ENCODE measurements at regions not wholly inside any gene's neighbourhood (a gene's known extent, or its start where the extent isn't known, plus 50 kb on each side); places are given as distances from the start of the nearest gene placed in this dataset.

DNA sequence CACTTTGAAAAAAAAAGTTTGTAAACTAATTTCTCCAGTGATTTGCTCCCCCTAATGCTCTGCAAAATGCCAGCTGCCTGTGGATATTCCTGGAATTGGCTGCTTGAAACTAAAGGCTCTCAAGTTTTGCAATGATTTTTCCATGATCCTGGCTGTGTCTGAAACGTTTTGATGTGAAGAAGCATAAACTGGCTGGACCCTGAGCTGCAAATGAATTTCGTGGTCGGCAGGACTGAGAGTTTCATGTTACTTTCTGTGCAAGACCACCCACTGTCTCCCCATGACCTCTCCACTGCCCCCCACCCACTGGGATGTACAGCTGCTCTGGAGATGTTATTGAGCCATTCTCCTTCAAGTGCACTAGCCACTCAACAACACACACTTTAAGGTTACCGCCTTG lies 171.3 kb upstream of the SSTR4 start:
- DNase-seq, result no peak

DNA sequence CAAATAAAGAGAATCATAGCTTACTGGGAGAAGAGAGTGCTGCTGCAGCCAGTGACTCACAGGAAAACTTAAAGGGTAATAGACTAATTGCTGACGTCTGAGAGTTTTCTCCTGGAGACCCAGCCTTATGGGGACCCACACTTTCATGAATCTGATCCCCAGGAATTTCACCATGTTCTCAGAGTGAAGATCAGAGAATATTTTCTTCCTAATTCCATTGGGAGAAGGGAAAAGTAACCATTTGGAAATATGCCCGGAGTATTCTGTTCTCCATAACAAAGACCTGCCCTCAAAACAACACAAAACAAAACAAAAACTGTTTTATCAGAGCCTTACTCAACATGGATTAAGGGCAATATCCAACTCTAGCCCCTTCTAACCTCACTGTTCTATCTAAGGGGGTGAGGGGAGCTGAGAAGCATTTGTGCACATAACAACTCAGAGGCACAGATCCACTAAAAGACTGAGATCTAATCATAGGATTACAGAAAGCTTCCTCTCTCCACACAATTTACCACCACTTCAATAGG lies 168.2 kb upstream of the SSTR4 start:
- no peak for DNase-seq

DNA sequence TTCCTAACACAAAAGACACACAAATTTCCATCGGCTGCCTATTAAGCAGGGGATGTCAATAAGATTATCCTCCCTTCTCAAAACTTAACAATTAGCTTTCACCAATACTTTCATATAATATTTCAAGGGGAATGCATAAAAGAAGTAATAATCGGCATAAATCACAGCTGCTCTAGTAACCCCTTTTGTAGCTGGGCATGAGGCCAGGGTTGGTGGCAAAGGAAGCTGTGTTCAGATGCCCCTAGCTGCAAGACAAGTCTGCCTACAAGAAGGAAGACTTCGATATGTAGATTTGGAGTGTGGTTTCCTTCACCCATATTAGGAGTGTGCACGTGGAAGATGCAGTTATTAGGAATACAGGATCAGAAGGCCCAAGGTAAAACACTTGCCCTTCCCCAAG lies 156.9 kb upstream of the SSTR4 start:
- DNase-seq, result no peak

DNA sequence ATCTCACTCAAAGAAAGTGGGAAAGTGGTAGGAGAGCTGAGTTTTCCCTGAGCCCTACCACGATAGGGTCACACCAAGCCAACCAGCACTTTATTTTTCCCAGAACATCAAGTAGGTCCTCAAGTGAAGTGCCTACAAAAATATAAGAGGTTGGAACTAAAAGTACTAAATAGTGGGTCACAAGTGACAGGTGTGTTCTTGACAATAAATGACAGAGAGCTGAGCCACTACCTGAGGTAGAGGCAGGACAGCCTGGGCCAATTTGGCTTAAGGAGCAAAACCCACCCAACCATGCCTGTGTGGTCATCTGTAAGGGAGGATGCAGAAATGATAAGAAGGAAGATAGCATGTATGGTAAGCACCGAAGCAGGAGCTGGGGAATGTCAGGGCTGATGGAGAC lies 154.8 kb upstream of the SSTR4 start:
- DNase-seq, result no peak

DNA sequence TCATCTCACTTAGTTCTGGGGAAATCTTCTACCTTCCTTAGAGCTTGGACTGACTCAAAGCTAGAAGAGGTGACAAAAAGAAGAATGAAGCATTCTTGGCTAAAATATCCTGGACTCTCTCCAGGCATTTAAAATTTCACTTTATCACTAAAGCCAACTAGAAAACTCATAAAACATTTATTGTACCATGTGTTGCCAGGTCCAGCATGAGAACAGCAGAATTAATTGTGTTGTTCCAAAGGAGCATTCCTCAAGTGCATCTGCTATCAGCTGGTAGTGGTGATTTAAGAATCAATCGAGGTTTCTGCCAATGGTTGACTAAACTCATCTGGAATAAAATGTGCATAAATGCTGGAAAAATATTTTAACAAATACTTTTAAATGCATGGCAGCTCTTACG lies 147.3 kb upstream of the SSTR4 start:
- DNase-seq, result no peak

DNA sequence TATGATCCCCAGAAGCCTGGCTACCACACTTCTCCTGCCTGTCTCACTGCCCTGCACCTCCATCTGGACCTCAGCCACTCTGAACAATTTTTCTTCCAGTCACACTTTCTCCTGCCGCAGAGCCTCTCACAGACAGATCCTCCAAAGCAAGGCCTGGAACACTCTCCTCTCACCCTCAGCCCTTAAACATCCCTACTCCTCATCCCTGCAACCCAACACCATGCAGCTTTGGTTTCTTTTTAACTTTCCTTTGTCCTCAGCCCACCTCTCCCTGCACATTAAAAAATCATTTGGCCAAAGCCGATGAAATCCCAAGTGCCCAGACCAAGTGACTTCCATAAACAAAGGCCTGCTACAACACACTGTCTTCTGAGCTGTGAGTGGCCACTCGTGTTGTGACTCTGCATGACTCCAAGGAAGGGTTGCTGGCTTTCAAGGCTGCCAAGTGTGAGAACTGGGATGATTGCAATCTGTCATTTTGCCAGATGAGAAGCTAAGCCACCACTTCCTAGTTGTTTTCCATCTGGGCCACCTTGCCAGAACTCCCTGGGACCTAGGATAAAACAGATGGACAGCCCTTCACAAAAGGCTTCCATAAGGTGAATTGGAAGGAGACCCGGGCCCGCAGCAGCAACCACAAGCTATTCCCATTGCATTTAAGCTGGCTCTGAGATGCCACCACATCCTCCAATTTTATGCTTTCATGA lies 144.4 kb upstream of the SSTR4 start:
- no peak for DNase-seq

DNA sequence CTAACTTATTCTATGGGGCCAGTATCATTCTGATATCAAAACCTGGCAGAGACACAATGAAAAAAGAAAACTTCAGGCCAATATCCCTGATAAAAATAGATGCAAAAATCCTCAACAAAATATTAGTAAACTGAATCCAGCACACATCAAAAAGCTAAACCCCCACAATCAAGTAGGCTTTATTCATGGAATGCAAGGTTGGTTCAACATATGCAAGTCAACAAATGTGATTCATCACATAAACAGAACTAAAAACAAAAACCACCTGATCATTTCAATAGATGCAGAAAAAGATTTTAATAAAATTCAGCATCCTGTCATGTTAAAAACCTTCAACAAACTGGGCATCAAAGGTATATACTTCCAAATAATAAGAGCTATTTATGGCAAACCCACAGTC lies 133.9 kb upstream of the SSTR4 start:
- no peak for DNase-seq

DNA sequence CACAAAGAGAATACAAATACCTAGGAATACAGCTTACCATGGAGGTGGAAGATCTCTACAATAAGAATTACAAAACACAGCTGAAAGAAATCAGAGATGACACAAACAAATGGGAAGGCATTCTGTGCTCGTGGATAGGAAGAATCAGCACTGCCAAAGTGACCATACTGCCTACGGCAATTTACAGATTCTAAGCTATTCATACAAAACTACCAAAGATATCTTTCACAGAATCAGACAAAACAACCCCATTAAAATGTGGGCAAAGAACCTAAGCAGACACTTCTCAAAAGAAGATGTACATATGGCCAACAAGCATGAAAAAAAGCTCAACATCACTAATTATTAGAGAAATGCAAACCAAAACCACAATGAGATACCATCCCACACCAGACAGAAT lies 133.2 kb upstream of the SSTR4 start:
- DNase-seq, result no peak

DNA sequence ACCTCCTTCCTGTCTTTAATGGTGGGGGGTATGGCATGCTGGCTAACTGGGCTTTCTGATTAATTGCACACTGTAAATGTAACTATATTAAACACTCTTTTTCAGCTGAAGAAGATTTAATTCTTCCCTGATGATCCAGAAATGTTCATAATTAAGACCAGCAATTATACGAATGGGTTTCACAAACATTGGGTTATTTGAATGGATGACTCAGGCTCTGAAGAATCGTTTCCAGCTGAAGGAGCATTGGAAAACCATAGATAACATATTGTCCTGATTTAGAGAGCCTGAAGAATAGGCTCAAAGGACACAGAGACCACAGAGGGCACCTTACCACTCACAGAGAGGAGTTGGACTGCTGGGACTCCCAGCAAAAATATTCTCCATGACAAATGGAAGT lies 130.7 kb upstream of the SSTR4 start:
- DNase-seq, result no peak

DNA sequence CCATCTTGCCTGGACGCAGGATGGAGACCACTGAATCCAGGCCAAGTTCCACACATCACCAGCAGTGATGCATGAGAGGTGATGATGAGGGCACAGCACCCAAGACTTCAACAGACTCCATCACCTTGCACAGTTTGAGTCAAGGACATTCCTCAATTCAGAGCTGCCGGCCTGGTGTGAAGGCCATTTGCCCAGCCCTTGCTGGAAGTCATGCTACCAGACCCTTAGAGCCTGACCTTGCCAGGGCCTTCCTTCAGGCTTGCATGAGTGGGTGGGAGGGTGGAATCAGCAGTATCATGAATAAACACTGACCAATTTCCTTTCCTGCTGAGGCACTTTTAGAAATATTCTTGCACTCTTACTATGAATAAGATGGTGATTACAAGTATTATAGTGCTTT lies 130.2 kb upstream of the SSTR4 start:
- no peak for DNase-seq

DNA sequence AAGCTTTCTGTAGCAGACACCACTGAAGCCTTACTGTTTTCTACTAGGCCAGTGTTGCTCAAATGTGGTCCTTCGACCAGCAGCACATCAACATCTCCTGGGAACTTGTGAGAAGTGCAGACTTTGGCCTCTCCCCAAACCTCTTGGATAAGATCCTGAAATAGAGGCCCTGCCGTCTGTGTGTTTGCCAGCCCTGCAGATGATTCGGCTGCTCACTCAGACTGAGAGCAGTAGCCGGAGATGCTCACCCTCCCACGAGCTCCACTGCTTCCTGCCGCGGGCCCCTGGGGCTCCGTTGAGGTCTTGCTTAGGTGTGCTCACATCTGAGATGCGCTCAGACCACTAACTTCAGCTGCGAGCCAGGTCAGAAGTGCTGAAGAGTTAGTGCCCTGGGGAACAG lies 129.5 kb upstream of the SSTR4 start:
- no peak for DNase-seq

DNA sequence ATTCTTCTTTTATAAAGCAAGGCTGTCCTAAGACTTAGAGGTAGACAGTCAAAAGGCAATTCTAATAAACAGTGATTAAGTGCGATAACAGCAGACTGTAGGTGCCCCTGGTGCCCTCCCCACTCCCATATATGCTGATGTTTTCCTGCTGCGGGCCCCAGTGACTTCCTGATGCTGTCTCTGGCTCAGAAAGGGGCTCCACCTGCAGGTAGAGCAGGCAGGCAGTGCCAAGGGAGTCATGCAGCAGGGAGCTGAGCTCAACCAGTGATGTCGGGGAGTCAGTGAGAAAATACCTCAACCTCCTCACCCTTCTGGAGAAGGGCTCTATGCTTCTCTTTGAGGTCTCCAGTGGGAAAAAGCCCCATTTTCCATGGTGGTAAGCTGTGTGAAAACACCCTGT lies 126.7 kb upstream of the SSTR4 start:
- no peak for DNase-seq

DNA sequence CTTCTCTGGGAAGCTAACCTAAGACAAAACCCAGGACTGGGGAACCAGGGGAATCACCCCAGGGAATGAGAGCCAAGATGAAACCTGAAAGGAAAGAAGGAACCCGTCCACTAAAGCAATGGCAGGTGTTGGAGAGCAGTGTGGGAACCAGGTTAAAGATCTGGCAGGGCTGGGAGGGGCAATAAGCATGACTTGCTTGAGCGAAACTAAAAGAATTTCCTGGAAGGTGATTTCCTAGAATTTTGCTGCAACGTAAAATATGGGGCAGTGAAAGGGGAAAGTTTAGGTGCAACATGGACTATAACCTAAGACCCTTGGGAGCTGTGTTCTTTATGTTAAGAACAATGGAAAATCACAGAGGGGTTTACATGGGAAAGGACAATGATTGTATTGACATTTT lies 126.2 kb upstream of the SSTR4 start:
- no peak for DNase-seq

DNA sequence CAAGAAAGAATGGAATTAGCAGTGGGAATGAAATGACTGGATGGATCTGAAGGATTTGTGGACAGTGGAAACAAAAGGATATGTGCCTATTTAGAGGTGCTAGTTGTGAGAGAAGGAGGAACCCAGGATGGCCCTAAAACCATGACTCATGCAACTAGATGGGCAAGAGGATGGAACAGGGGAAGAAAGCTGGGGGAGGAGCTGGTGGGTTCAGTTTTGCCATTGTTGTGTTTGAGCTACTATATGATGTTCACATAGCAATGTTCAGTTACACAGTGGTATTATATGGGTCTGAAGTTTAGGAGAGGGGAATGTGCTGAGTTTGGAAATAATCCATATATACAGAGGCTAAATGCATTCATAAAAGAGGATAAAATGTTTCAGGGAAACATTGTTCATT lies 125.7 kb upstream of the SSTR4 start:
- DNase-seq, result no peak

DNA sequence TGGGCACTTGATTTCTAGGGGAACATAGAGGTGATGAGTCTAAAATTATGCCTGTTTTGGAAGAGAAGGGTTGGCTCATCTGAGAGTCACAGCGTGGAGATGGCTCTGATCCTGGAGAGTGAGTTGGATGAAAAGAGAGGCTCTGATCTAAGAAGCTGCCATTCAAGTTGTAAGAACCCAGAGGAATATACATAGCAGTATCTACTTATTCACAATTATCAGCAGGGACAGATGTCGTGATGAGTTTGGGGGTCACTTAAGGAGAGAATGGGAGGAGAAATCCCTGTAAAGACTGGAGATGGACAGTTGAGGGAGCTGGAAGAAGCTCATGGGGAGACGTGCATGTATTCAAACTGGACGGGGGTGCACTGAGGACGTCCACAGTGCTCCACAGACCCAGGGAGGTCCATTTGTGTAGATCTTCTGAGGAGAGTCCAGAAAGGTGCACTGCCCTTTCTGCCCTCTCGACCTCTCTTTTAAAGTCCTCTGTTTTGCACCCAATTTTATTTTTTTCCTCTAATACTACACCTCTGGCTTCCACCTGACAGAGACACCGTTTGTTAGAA lies 124.7 kb upstream of the SSTR4 start:
- no peak for DNase-seq

DNA sequence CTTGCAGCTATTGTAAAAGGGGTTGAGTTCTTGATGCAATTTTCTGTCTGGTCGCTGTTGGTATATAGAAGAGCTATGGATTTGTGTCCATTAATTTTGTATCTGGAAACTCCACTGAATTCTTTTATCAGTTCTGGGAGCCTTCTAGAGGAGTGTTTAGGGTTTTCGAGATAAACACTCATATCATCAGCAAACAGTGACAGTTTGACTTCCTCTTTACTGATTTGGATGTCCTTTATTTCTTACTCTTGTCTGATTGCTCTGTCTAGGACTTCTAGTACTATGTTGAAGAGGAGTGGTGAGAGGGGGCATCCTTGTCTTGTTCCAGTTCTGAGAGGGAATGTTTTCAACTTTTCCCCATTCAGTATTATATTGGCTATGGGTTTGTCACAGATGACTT lies 120.8 kb upstream of the SSTR4 start:
- DNase-seq, result no peak

DNA sequence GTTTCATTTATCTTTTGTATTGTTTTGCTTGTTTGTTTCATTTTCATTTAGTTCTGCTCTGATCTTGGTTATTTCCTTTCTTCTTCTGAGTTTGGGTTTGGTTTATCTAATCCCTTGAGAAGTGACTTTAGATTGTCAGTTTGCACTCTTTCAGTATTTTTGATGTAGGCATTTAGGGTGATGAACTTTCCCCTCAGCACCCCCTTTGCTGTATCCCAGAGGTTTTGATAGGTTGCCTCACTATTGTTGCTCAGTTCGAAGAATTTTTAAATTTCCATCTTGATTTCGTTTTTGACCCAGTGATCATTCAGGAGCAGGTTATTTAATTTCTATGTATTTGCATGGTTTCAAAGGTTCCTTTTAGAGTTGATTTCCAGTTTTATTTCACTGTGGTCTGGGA lies 119.6 kb upstream of the SSTR4 start:
- no peak for DNase-seq

DNA sequence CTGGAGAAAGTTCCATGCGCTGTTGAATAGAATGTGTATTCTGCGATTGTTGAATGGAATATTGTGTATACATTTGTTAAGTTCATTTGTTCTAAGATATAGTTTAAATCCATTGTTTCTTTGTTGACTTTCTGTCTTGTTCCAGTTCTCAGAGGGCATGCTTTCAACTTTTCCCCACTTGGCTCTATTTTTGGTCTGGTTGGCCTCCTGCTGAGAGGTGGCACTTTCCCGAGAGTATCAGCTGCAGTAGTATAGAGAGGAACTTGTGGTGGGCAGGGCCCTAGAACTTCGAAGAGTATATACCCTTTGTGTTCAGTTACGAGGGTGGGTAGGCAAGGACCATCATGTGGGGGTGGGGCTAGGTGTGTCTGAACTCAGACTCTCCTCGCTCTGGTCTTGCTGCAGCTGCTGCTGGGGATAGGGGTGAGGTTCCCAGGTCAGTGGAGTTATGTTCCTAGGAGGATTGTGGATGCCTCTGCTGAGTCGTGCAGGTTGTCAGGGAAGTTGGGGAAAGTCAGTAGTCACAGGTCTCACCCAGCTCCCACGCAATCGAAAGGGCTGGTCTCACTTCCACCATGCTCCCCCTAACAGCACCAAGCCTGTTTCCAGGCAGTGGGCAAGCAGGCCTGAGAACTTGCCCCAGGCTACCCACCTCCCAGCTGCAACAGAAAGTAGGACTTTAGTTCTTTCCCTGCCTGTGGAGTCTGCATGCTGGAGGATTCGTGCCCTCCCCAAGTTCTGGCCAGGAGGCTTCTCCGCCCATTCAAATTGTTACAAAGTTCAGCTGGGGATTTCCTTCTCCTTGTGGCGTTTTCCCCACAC lies 118.9 kb upstream of the SSTR4 start:
- DNase-seq, result no peak

DNA sequence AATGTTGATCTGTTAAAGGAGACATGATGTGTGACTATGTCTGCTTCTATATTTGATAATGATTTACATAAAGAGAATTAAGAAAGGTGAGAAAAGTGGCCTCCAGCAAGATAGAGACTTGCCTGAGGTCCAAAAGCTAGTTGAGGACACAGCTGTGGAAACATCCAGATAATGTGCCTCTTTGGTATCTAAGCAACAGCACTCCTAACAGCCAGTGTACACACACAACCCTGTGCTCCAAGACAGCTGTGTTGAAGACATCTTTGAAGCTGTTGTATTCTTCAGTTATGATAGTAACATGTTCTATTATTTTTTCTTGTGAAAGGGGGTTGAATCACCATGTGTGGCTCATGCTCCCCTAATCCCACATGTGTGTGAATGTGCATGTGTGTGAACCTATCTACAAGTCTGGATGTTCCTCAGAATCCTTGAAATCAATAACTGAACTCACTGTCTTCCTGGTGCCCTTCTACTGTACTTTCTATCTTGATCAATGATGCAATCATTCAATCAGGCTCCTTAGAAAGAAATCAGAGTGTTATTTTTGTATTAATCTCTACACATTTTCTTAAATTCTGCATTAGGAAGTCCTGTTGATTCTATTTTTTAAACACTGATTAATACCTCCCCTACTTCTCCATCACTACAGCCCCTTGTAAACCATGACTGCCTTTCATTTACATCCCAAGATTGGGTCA lies 116.7 kb upstream of the SSTR4 start:
- DNase-seq, result peak; percentile 5

DNA sequence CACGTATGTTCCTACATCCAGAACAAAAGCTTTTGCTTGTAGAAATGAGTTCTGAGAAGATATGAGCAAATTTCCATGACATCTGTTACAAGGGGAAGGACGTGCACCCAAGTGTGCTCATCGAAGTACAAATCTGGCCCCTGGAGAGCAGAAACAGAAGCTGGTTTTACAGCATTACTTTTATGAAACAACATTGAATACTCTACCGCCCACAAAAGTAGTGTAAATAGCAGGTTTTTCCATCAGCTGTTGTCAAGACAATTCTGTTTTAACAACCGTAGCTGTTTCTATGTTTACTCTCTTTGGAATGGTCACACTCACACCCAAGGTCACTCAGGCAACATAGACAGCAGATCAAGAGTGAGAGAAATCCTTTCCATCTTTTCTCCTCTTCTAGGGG lies 114.2 kb upstream of the SSTR4 start:
- DNase-seq, result no peak

DNA sequence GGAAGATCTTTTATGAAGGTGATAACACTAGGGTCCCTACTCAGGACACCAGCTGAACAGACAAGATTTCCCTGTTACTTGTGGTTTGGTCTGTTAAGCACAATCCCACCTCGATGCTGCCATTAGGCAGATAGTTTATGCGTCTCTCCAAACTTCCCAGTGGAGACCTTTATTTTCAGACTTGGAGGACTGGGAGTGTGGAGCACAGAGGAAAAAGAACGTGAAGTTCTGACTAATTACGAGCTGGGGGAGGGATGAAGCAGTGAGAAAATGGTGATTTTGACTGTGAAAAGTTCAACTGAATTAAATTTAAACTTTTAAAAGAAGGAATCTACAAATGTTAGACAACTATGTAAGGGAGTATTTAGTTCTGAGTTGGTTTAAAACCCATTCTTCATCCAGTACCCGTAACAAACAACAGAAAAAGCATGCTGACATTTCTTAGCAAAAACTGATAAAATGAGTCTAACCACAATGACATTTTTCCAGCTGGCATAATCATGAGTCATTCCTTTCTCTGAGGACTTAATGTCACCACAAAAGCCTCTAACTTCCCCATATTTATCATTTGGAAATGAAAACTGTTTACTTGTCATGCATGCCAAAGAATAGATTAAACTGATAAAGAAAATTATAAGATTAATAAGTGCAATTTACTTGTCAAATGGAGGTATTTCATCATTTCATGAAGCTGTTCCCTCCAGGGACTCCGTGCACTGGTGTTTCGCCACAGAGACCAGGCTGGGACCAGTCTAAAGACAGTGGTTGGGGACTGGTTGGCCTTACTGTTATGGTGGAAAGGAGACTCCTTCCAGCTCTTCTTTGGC lies 113.3 kb upstream of the SSTR4 start:
- no peak for DNase-seq

DNA sequence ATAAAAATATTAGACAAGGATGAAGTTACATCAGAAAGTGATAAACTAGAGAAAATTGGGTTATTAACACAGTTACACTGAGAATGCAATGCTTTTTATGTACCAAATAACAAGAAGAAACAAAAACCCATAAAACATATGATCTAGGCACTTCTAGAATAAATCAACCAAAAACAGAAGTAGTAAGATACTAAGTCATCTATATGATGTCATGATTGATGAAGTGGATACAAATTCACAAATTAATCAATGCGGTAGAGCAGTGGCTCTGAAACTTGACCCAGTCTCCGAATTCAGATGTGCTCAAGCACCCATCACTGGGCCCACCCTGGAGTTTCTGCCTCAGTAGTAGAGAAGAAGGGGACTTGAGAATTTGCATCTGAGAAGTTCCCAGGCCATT lies 112.1 kb upstream of the SSTR4 start:
- no peak for DNase-seq

Measured in DMS153 (cell line).